Astrocyte (in vitro differentiated cells and primary cell): ENCODE measurements at regions not wholly inside any gene's neighbourhood (a gene's known extent, or its start where the extent isn't known, plus 50 kb on each side); places are given as distances from the start of the nearest gene placed in this dataset.

Source experiments
- DNase-seq: peaks from one replicate; pipeline ENCODE4 v3.0.0-alpha.2; 2010; ENCODE audit warnings: low read depth
- FAIRE-seq: peaks from 2 replicates; lab custom pipeline; 2011; peaks lifted over from hg19 to GRCh38; lab: Jason Lieb, UNC
- H2AFZ ChIP-seq: 2 replicates; pipeline ENCODE4 v1.6.0; 2012; ENCODE audit warnings: low read depth, low read length, inconsistent platforms
- H3K27ac ChIP-seq: 2 replicates; pipeline ENCODE4 v1.5.1; 2011; ENCODE audit warnings: low read depth, low read length, inconsistent platforms
- H3K27me3 ChIP-seq: 2 replicates; pipeline ENCODE4 v1.6.0; 2011; ENCODE audit warnings: low read length, inconsistent platforms; ENCODE audit not compliant: insufficient read depth
- H3K36me3 ChIP-seq: 2 replicates; pipeline ENCODE4 v1.5.1; 2011; ENCODE audit warnings: low read length, inconsistent platforms; ENCODE audit not compliant: insufficient read depth
- H3K4me1 ChIP-seq: 2 replicates; pipeline ENCODE4 v1.5.1; 2011; ENCODE audit warnings: low read length, inconsistent platforms; ENCODE audit not compliant: insufficient read depth
- H3K4me2 ChIP-seq: 2 replicates; pipeline ENCODE4 v1.6.0; 2012; ENCODE audit warnings: low read length, inconsistent platforms
- H3K4me3 ChIP-seq: 2 replicates; pipeline ENCODE4 v1.5.1; 2011; ENCODE audit warnings: low read depth, mild to moderate bottlenecking, low read length, inconsistent platforms; ENCODE audit not compliant: insufficient read depth
- H3K79me2 ChIP-seq: 2 replicates; pipeline ENCODE4 v1.6.0; 2012; ENCODE audit warnings: mild to moderate bottlenecking, low read length, inconsistent platforms; ENCODE audit not compliant: insufficient read depth
- H3K9ac ChIP-seq: 2 replicates; pipeline ENCODE4 v1.6.0; 2012; ENCODE audit warnings: mild to moderate bottlenecking, low read length, inconsistent platforms
- H3K9me3 ChIP-seq: 2 replicates; pipeline ENCODE4 v1.5.1; 2012; ENCODE audit warnings: low read depth, mild to moderate bottlenecking, low read length, inconsistent platforms; ENCODE audit not compliant: insufficient read depth
- H4K20me1 ChIP-seq: 2 replicates; pipeline ENCODE4 v1.6.0; 2012; ENCODE audit warnings: low read length, inconsistent platforms; ENCODE audit not compliant: insufficient read depth
- H3K27ac Mint-ChIP-seq: one replicate; pipeline ENCODE4 v1.8.0; 2021; ENCODE audit warnings: mild to moderate bottlenecking, mixed read lengths; ENCODE audit not compliant: unreplicated experiment
- H3K27me3 Mint-ChIP-seq: one replicate; pipeline ENCODE4 v1.8.0; 2021; ENCODE audit warnings: low read depth, mixed read lengths; ENCODE audit not compliant: unreplicated experiment
- H3K36me3 Mint-ChIP-seq: one replicate; pipeline ENCODE4 v1.8.0; 2021; ENCODE audit warnings: low read depth, mixed read lengths; ENCODE audit not compliant: unreplicated experiment
- H3K4me1 Mint-ChIP-seq: one replicate; pipeline ENCODE4 v1.8.0; 2021; ENCODE audit warnings: low read depth, mixed read lengths; ENCODE audit not compliant: unreplicated experiment
- H3K4me3 Mint-ChIP-seq: one replicate; pipeline ENCODE4 v1.8.0; 2021; ENCODE audit warnings: mild to moderate bottlenecking, moderate library complexity, mixed read lengths; ENCODE audit not compliant: unreplicated experiment
- H3K9me3 Mint-ChIP-seq: one replicate; pipeline ENCODE4 v1.8.0; 2021; ENCODE audit warnings: mild to moderate bottlenecking, mixed read lengths; ENCODE audit not compliant: unreplicated experiment
- EZH2 ChIP-seq: IDR thresholded peaks from 2 replicates; pipeline ENCODE4 v1.6.1; 2012; ENCODE audit warnings: mild to moderate bottlenecking, low read length, inconsistent platforms; ENCODE audit not compliant: insufficient read depth
- TF ChIP-seq, protein P1 (sequence below): IDR thresholded peaks from 2 replicates; pipeline ENCODE4 v1.5.1; 2011; ENCODE audit warnings: low read depth, mild to moderate bottlenecking, inconsistent platforms, low read length, moderate library complexity; ENCODE audit not compliant: insufficient read depth

- no peaks in the 10 kb centered on the region for H4K20me1 ChIP-seq
- H3K36me3 ChIP-seq: no peaks in the 10 kb centered on the region
- no peak overlapping the region for H3K4me3 ChIP-seq
- H3K9ac ChIP-seq: no peak overlapping the region
- no peaks in the 10 kb centered on the region for H3K9me3 ChIP-seq
- no peak overlapping the region for H3K4me2 ChIP-seq
- no peaks in the 10 kb centered on the region for H3K27me3 ChIP-seq
- TF ChIP-seq, protein P1, sequence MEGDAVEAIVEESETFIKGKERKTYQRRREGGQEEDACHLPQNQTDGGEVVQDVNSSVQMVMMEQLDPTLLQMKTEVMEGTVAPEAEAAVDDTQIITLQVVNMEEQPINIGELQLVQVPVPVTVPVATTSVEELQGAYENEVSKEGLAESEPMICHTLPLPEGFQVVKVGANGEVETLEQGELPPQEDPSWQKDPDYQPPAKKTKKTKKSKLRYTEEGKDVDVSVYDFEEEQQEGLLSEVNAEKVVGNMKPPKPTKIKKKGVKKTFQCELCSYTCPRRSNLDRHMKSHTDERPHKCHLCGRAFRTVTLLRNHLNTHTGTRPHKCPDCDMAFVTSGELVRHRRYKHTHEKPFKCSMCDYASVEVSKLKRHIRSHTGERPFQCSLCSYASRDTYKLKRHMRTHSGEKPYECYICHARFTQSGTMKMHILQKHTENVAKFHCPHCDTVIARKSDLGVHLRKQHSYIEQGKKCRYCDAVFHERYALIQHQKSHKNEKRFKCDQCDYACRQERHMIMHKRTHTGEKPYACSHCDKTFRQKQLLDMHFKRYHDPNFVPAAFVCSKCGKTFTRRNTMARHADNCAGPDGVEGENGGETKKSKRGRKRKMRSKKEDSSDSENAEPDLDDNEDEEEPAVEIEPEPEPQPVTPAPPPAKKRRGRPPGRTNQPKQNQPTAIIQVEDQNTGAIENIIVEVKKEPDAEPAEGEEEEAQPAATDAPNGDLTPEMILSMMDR: no peak
- no peak for TF ChIP-seq EZH2
- peaks cover 6% of the 10 kb centered on the region for H3K9me3 Mint-ChIP-seq
- DNase-seq (no peak), FAIRE-seq (no peak)
- H3K4me3 Mint-ChIP-seq: no peak overlapping the region
- H3K27ac ChIP-seq: no peak overlapping the region
- H3K27me3 Mint-ChIP-seq: no peaks in the 10 kb centered on the region
- H3K27ac Mint-ChIP-seq: no peak overlapping the region
- H3K79me2 ChIP-seq: no peaks in the 10 kb centered on the region
- H2AFZ ChIP-seq: no peak overlapping the region
- H3K4me1 Mint-ChIP-seq: no peaks in the 10 kb centered on the region
- H3K4me1 ChIP-seq: no peaks in the 10 kb centered on the region
- H3K36me3 Mint-ChIP-seq: peaks cover 35% of the 10 kb centered on the region
Observed at GRCh38 chr19:27729332-27729731, 1483.6 kb downstream of the UQCRFS1 start.

- no peak for FAIRE-seq
- no peak for DNase-seq
- Mint-ChIP-seq H3K36me3 (peaks cover 14% of the 10 kb centered on the region), H3K27ac (no peak overlapping the region), H3K4me3 (no peak overlapping the region), H3K9me3 (peaks cover 17% of the 10 kb centered on the region), H3K27me3 (no peaks in the 10 kb centered on the region), H3K4me1 (no peaks in the 10 kb centered on the region)
- Histone ChIP-seq H3K79me2 (no peaks in the 10 kb centered on the region), H3K4me2 (no peak overlapping the region), H3K36me3 (no peaks in the 10 kb centered on the region), H3K27me3 (no peaks in the 10 kb centered on the region), H3K4me1 (no peaks in the 10 kb centered on the region), H3K9me3 (no peaks in the 10 kb centered on the region), H4K20me1 (no peaks in the 10 kb centered on the region), H2AFZ (no peak overlapping the region), H3K9ac (no peak overlapping the region), H3K4me3 (no peak overlapping the region), H3K27ac (no peak overlapping the region)
- TF ChIP-seq EZH2: no peak
- TF ChIP-seq, protein P1: no peak
Observed at GRCh38 chr19:27722625-27723024, 1490.3 kb downstream of the UQCRFS1 start.

DNA sequence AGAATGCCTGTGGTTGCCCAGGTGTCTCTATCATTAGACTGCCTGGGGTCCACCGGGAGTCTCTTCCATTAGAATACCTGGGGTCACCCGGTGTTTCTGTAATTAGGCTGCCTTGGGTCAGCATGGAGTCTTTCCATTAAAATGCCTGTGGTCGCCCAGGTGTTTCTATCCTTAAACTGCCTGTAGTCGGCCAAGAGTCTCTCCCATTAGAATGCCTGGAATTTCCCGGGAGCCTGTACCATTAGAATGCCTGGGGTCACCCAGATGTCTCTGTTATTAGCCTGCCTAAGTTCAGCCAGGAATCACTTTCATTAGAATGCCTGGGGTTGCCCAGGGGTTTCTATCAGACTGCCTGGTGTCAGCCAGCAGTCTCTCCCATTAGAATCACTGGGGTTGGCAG is 1492.8 kb downstream of the UQCRFS1 start:
- no peak for FAIRE-seq
- H3K9me3 ChIP-seq: no peaks in the 10 kb centered on the region
- H3K4me1 Mint-ChIP-seq: no peaks in the 10 kb centered on the region

More for the DNA sequence above, 1492.8 kb downstream of the UQCRFS1 start:
- Mint-ChIP-seq H3K36me3 (peaks cover 3% of the 10 kb centered on the region), H3K9me3 (peaks cover 23% of the 10 kb centered on the region), H3K27me3 (no peaks in the 10 kb centered on the region), H3K4me3 (no peak overlapping the region), H3K27ac (no peak overlapping the region)
- H3K79me2 ChIP-seq: no peaks in the 10 kb centered on the region
- DNase-seq: no peak
- H3K9ac ChIP-seq: no peak overlapping the region
- H3K27ac ChIP-seq: no peak overlapping the region
- H3K36me3 ChIP-seq: no peaks in the 10 kb centered on the region
- no peak overlapping the region for H3K4me3 ChIP-seq
- no peak overlapping the region for H3K4me2 ChIP-seq
- no peaks in the 10 kb centered on the region for H4K20me1 ChIP-seq
- no peaks in the 10 kb centered on the region for H3K27me3 ChIP-seq
- no peaks in the 10 kb centered on the region for H3K4me1 ChIP-seq
- TF ChIP-seq EZH2: no peak
- TF ChIP-seq, protein P1: no peak
- no peak overlapping the region for H2AFZ ChIP-seq
